Sigmoid colon (tissue), 6 donors: ENCODE measurements at regions not wholly inside any gene's neighbourhood (a gene's known extent, or its start where the extent isn't known, plus 50 kb on each side); places are given as distances from the start of the nearest gene placed in this dataset.
"Not testable (repeated sequence)": the region's sequence is repeated elsewhere in the genome, so short reads cannot be mapped to it uniquely, and the experiment has no call there.

ENCODE experiments used
- DNase-seq: peaks from one replicate; pipeline ENCODE4 v3.0.0-alpha.2; 2019
- H3K27ac ChIP-seq, 4 donors: fragments of 200-600 bp; sonication (generic); one replicate each; pipeline ENCODE4 v1.5.1; 2016 to 2019; ENCODE audit warnings: mild to moderate bottlenecking in 1 of 4
- H3K27me3 ChIP-seq, 3 donors: fragments of 200-600 bp; sonication (generic); one replicate each; pipeline ENCODE4 v1.5.1; 2019; ENCODE audit warnings: mild to moderate bottlenecking in 1 of 3
- H3K36me3 ChIP-seq, 4 donors: fragments of 200-600 bp; sonication (generic); one replicate each; pipeline ENCODE4 v1.5.1; 2016 to 2019
- H3K4me1 ChIP-seq, 4 donors: fragments of 200-600 bp; sonication (generic); one replicate each; pipeline ENCODE4 v1.5.1; 2017 to 2019
- H3K4me3 ChIP-seq, 4 donors: fragments of 200-600 bp; sonication (generic); one replicate each; pipeline ENCODE4 v1.5.1; 2017 to 2019; ENCODE audit warnings: mild to moderate bottlenecking in 2 of 4, moderate library complexity in 1 of 4
- H3K9me3 ChIP-seq, 4 donors: fragments of 200-600 bp in 3 of 4; sonication (generic) in 3 of 4; one replicate each; pipeline versions ENCODE4 v1.5.1 to v1.6.1; 2013 to 2019
- WGBS, 2 donors: extraction: QIAGEN DNeasy Blood & Tissue Kit; methylation state at CpG; one replicate each; pipeline ENCODE4 v1.1.7; 2013; 5-methylcytosine and 5-hydroxymethylcytosine counted together
- intact Hi-C: fragments of 100-400 bp; cut with DNase I; formaldehyde crosslinking; loops from one replicate; pipeline ENCODE4 v1.15.1; 2023
- donor health status: healthy with polysubstance abuse.
- donor health status: healthy.

DNA sequence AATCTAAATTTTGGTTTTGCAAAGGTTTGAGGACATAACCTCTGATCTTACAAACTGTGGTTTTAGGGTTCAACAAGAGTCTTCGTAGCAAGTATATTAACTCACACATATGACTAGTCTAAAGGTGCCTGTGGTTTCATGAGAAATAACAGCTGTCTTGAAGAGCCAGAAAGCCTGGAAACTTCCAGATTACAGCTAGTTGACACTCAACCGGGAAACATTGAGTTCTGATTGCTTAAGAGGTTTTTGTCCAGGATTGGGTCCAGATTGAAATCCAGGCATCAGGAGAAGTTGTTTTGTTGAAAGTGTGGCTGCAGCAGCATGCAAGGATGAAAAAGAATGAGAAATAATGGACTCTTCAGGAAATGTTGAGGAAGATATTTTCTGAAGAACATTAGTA, 69.9 kb downstream of the TSPY2 start:
- H3K4me1 ChIP-seq, DNase-seq, H3K27ac ChIP-seq, H3K9me3 ChIP-seq, H3K27me3 ChIP-seq, H3K4me3 ChIP-seq, intact Hi-C loops, H3K36me3 ChIP-seq: not testable (repeated sequence)
- WGBS, 2 donors: no CpG with 5 or more reads among the region's 2 CpGs

DNA sequence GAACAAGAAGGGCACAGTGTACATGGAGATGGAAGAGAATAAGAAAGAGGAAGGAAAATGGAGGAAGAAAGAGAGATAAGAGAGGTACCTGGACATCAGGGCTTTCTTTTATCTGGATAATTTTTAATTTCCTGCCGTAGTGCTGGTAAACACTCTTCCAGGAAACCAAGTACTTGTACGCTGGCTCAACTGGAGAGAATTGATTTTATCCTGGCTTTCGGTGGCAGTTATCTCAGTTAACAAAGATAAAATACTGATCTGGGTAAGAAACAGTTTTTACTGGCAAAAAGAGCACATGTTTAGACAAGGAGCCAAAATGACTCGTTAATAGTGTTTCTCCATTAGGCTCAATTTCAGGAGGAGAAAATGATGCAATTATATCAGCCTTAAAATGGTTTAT, 70.4 kb downstream of the TSPY2 start:
- H3K27me3 ChIP-seq, intact Hi-C loops, DNase-seq, H3K9me3 ChIP-seq, H3K4me1 ChIP-seq, H3K27ac ChIP-seq, H3K36me3 ChIP-seq, H3K4me3 ChIP-seq: not testable (repeated sequence)
- WGBS, 2 donors: no CpG with 5 or more reads among the region's 4 CpGs

DNA sequence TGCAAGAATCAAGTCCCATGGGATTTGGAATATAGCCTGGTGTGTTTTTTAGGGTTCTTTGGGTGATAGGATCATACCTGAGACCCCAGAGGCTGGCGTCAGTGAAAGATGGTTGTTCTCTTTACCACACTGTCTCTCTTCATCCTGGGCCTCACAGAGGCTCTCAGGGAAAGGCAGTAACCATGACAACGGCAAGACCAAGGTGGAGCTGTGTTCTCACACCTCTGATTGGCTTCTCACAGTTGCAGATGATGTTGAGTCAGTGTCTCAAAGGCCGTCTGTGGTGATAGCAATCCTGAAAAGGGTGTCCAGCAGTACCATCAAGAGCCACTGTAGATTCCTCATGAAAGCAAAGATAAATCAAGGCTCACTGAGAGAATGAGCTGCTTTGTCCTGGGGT, 120.4 kb downstream of the TSPY2 start:
- DNase-seq, intact Hi-C loops, H3K27me3 ChIP-seq, H3K36me3 ChIP-seq, H3K4me1 ChIP-seq, H3K4me3 ChIP-seq, H3K9me3 ChIP-seq, H3K27ac ChIP-seq: not testable (repeated sequence)
- WGBS, 2 donors: no CpG with 5 or more reads among the region's 3 CpGs

GRCh38 chrY:6382390-6383165, 136.6 kb downstream of the TSPY2 start:
- DNase-seq, H3K27ac ChIP-seq: not testable (repeated sequence)
- 92% methylated on average over 4 of the region's 7 CpGs; no CpG with 5 or more reads in 1 of the 2 donors for WGBS, 2 donors

DNA sequence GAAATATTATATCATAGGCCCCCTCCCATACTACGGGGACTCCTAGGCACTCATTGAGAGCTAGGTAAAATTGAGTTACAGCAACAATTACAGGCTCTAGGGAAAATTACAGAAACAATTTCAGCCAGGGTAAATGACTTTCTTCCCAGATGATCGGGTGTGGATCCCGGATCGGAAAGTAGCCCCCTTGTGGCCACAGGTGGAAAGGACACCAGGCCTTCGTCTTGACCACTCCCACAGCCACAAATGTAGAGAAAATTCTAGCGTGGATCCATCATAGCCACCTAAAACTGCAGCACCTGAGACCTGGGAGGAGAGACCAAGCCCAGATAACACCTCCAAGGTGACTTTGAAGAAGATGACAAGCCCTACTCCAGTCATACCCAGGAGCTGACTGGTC, 142.6 kb downstream of the TSPY2 start:
- H3K4me1 ChIP-seq, H3K36me3 ChIP-seq, DNase-seq, H3K27me3 ChIP-seq, H3K4me3 ChIP-seq, H3K27ac ChIP-seq, H3K9me3 ChIP-seq, intact Hi-C loops: not testable (repeated sequence)
- no CpG with 5 or more reads among the region's 6 CpGs for WGBS, 2 donors

More at GRCh38 chrY:6382390-6383165, 136.6 kb downstream of the TSPY2 start:
- H3K27me3 ChIP-seq, H3K4me1 ChIP-seq, H3K9me3 ChIP-seq, H3K36me3 ChIP-seq, H3K4me3 ChIP-seq, intact Hi-C loops: not testable (repeated sequence)

- H3K27me3 ChIP-seq, intact Hi-C loops: not testable (repeated sequence)
Measured at GRCh38 chrY:6389561-6389960, 143.5 kb downstream of the TSPY2 start.

GRCh38 chrY:6392200-6392599, 146.2 kb downstream of the TSPY2 start:
- H3K36me3 ChIP-seq, H3K4me3 ChIP-seq, H3K27me3 ChIP-seq, H3K27ac ChIP-seq, DNase-seq, intact Hi-C loops, H3K9me3 ChIP-seq, H3K4me1 ChIP-seq: not testable (repeated sequence)
- no CpG with 5 or more reads among the region's 2 CpGs for WGBS, 2 donors

More at GRCh38 chrY:6389561-6389960, 143.5 kb downstream of the TSPY2 start:
- H3K4me1 ChIP-seq, H3K4me3 ChIP-seq, H3K36me3 ChIP-seq, H3K9me3 ChIP-seq, DNase-seq, H3K27ac ChIP-seq: not testable (repeated sequence)
- WGBS, 2 donors: no CpG with 5 or more reads among the region's 2 CpGs

GRCh38 chrY:6393242-6393641, 147.2 kb downstream of the TSPY2 start:
- H3K36me3 ChIP-seq, H3K27ac ChIP-seq, H3K27me3 ChIP-seq, H3K4me1 ChIP-seq, DNase-seq, intact Hi-C loops, H3K9me3 ChIP-seq, H3K4me3 ChIP-seq: not testable (repeated sequence)
- no CpG with 5 or more reads among the region's 4 CpGs for WGBS, 2 donors

DNA sequence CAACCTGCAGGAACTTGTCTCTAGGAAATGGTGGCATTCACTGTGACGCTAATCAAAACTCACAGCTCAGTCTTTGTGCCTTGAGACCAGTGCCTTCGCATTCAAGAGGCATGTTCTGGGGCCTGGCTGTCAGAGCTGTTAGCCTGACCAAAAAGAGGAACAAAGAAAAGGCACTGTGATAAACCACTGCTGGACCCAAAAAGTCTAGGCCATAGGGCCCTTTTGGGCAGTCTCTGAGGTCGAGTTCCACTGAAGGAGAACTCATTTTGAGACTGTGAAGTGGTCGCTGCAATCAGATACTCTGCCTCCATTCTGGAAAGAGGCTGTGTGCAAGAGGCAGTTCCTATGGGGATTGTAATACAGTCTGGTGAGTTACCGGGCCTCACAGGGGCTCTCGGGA, 149.0 kb downstream of the TSPY2 start:
- H3K4me3 ChIP-seq, DNase-seq, H3K27me3 ChIP-seq, H3K27ac ChIP-seq, intact Hi-C loops, H3K36me3 ChIP-seq, H3K9me3 ChIP-seq, H3K4me1 ChIP-seq: not testable (repeated sequence)
- WGBS, 2 donors: no CpG with 5 or more reads among the region's 6 CpGs

DNA sequence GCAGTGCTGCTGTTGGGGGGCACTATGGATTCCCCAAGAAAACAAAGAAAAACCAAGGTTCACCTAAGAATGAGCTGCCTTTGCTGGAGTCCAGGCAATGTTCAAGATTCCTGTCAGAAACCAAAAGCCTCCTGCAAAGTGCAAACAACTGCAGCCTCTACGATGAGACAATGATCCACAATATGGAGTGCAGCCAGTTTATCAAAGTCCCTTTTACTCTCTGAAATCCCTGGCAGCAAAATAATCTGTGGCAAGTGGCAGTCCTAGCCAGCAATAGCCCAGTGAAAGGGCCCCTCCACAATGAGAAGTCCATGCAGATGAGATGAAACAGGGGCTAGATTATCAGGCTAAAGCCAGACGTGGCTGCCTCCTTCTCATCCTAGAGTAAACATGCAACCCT, 155.8 kb downstream of the TSPY2 start:
- H3K27me3 ChIP-seq, H3K36me3 ChIP-seq, DNase-seq, H3K9me3 ChIP-seq, H3K4me3 ChIP-seq, H3K4me1 ChIP-seq, H3K27ac ChIP-seq, intact Hi-C loops: not testable (repeated sequence)
- no CpG with 5 or more reads among the region's 2 CpGs for WGBS, 2 donors

DNA sequence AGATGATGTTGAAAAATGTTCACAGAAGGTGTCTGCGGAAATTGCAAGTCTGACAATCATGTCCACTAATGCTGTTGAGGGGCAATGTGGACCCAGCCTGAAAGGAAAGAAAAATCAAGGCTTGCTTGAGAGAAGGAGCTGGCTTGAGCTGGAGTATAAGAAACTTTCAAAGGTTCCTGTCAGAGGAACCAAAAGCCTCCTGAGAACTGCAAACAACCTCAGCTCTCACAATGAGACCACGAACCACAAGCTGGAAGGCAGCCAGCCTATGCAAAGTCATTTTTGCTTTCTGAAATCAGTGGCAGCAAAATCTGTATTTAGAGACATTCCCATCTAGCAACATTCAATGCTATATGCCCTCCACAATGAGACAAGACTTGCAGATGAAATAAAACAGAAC, 160.8 kb downstream of the TSPY2 start:
- H3K36me3 ChIP-seq, H3K4me3 ChIP-seq, H3K27ac ChIP-seq, H3K9me3 ChIP-seq, H3K27me3 ChIP-seq, DNase-seq, intact Hi-C loops, H3K4me1 ChIP-seq: not testable (repeated sequence)
- WGBS, 2 donors: no CpG with 5 or more reads among the region's 2 CpGs

GRCh38 chrY:6419171-6419570, 173.1 kb downstream of the TSPY2 start:
- DNase-seq, H3K9me3 ChIP-seq, H3K4me1 ChIP-seq, H3K27ac ChIP-seq, intact Hi-C loops, H3K27me3 ChIP-seq, H3K4me3 ChIP-seq, H3K36me3 ChIP-seq: not testable (repeated sequence)
- WGBS, 2 donors: no CpG with 5 or more reads among the region's 3 CpGs

- H3K9me3 ChIP-seq, intact Hi-C loops: not testable (repeated sequence)
- whole genome bisulfite sequencing, 2 donors: no CpG with 5 or more reads among the region's 4 CpGs
Measured at GRCh38 chrY:6426701-6427100, 180.7 kb downstream of the TSPY2 start.

GRCh38 chrY:6445529-6445928, 199.5 kb downstream of the TSPY2 start:
- intact Hi-C loops, H3K27ac ChIP-seq, H3K4me3 ChIP-seq, H3K27me3 ChIP-seq, DNase-seq, H3K9me3 ChIP-seq, H3K36me3 ChIP-seq, H3K4me1 ChIP-seq: not testable (repeated sequence)
- WGBS, 2 donors: no CpG with 5 or more reads among the region's 2 CpGs

More at GRCh38 chrY:6426701-6427100, 180.7 kb downstream of the TSPY2 start:
- not testable (repeated sequence) for H3K4me3 ChIP-seq, H3K27ac ChIP-seq, H3K4me1 ChIP-seq, DNase-seq, H3K36me3 ChIP-seq, H3K27me3 ChIP-seq
